GM19193 (cell line): ENCODE measurements at regions not wholly inside any gene's neighbourhood (a gene's known extent, or its start where the extent isn't known, plus 50 kb on each side); places are given as distances from the start of the nearest gene placed in this dataset.

Source experiments
- POLR2A ChIP-seq: IDR thresholded peaks from 4 replicates; pipeline ENCODE4 v1.6.1; 2011; ENCODE audit not compliant: insufficient read depth, insufficient read length; ENCODE audit errors: extremely low read depth

GRCh38 chr17:34177642-34178041 lies 77.4 kb upstream of the CCL2 start:
- no peak for TF ChIP-seq POLR2A

GRCh38 chr17:34178092-34178491 lies 77.0 kb upstream of the CCL2 start:
- TF ChIP-seq POLR2A: no peak

GRCh38 chr17:34182036-34182803 lies 72.9 kb upstream of the CCL2 start:
- no peak for TF ChIP-seq POLR2A

- TF ChIP-seq POLR2A: no peak
These were observed 59.1 kb upstream of the CCL2 start for GRCh38 chr17:34195987-34196386.

GRCh38 chr17:34198519-34198918 lies 56.6 kb upstream of the CCL2 start:
- no peak for TF ChIP-seq POLR2A

- TF ChIP-seq POLR2A: no peak
These were observed 55.6 kb upstream of the CCL2 start for GRCh38 chr17:34199454-34199853.

GRCh38 chr17:34199932-34200534 lies 55.1 kb upstream of the CCL2 start:
- no peak for TF ChIP-seq POLR2A

GRCh38 chr17:34201225-34201624 lies 53.9 kb upstream of the CCL2 start:
- TF ChIP-seq POLR2A: no peak

GRCh38 chr17:34201767-34202166 lies 53.3 kb upstream of the CCL2 start:
- no peak for TF ChIP-seq POLR2A

- no peak for TF ChIP-seq POLR2A
These were observed 52.0 kb upstream of the CCL2 start for GRCh38 chr17:34203018-34203638.

GRCh38 chr17:34204402-34204801 lies 50.7 kb upstream of the CCL2 start:
- TF ChIP-seq POLR2A: no peak
